Adipocyte (in vitro differentiated cells): ENCODE measurements at regions not wholly inside any gene's neighbourhood (a gene's known extent, or its start where the extent isn't known, plus 50 kb on each side); places are given as distances from the start of the nearest gene placed in this dataset.
"Not testable (repeated sequence)": the region's sequence is repeated elsewhere in the genome, so short reads cannot be mapped to it uniquely, and the experiment has no call there.

Experiments
- DNase-seq: peaks from one replicate; pipeline ENCODE4 v3.0.0-alpha.2; 2015; ENCODE audit warnings: low read depth
- H3K27me3 ChIP-seq: replicated peaks from 2 replicates; pipeline ENCODE4 v1.7.0; 2013; ENCODE audit warnings: mild to moderate bottlenecking, low read length, moderate library complexity; ENCODE audit not compliant: control insufficient read depth, insufficient read depth
- H3K36me3 ChIP-seq: 2 replicates; pipeline ENCODE4 v1.7.0; 2013; ENCODE audit warnings: low read length, mild to moderate bottlenecking, moderate library complexity; ENCODE audit not compliant: control insufficient read depth, insufficient read depth, severe bottlenecking
- H3K4me1 ChIP-seq: 2 replicates; pipeline ENCODE4 v1.7.0; 2013; ENCODE audit warnings: mild to moderate bottlenecking, low read length, moderate library complexity; ENCODE audit not compliant: control insufficient read depth, insufficient read depth
- H3K4me3 ChIP-seq: 2 replicates; pipeline ENCODE4 v1.7.0; 2013; ENCODE audit warnings: mild to moderate bottlenecking, low read length, moderate library complexity
- H3K9ac ChIP-seq: 2 replicates; pipeline ENCODE4 v1.7.0; 2013; ENCODE audit warnings: mild to moderate bottlenecking, low read length, moderate library complexity
- H3K9me3 ChIP-seq: 2 replicates; pipeline ENCODE4 v1.7.0; 2013; ENCODE audit warnings: mild to moderate bottlenecking, low read length, moderate library complexity; ENCODE audit not compliant: control insufficient read depth

GRCh38 chr16:87028481-87029320 is 288.5 kb downstream of the C16orf95 start:
- peaks cover 56% of the 10 kb centered on the region for H3K27me3 ChIP-seq
- no peaks in the 10 kb centered on the region for H3K36me3 ChIP-seq
- H3K4me3 ChIP-seq, result no peak overlapping the region
- no peak overlapping the region for H3K9ac ChIP-seq
- peaks cover 4% of the 10 kb centered on the region for H3K9me3 ChIP-seq
- no peak for DNase-seq
- H3K4me1 ChIP-seq, result no peaks in the 10 kb centered on the region

GRCh38 chr16:87032554-87032953 is 284.6 kb downstream of the C16orf95 start:
- no peaks in the 10 kb centered on the region for H3K36me3 ChIP-seq
- DNase-seq, result no peak
- peaks cover 4% of the 10 kb centered on the region for H3K9me3 ChIP-seq
- H3K4me3 ChIP-seq, result no peak overlapping the region
- no peaks in the 10 kb centered on the region for H3K4me1 ChIP-seq
- H3K27me3 ChIP-seq, result peaks cover 58% of the 10 kb centered on the region
- H3K9ac ChIP-seq, result no peak overlapping the region

GRCh38 chr16:87033021-87033471 is 284.1 kb downstream of the C16orf95 start:
- peaks cover 4% of the 10 kb centered on the region for H3K9me3 ChIP-seq
- H3K4me1 ChIP-seq, result no peaks in the 10 kb centered on the region
- peaks cover 57% of the 10 kb centered on the region for H3K27me3 ChIP-seq
- no peak overlapping the region for H3K9ac ChIP-seq
- no peak overlapping the region for H3K4me3 ChIP-seq
- no peaks in the 10 kb centered on the region for H3K36me3 ChIP-seq
- DNase-seq, result no peak

- Histone ChIP-seq H3K9ac (no peak overlapping the region), H3K4me1 (no peaks in the 10 kb centered on the region), H3K9me3 (peaks cover 4% of the 10 kb centered on the region), H3K36me3 (no peaks in the 10 kb centered on the region), H3K27me3 (peaks cover 54% of the 10 kb centered on the region), H3K4me3 (no peak overlapping the region)
- no peak for DNase-seq
These were observed 283.5 kb downstream of the C16orf95 start for GRCh38 chr16:87033541-87034300.

- Histone ChIP-seq H3K4me1 (no peaks in the 10 kb centered on the region), H3K9me3 (peaks cover 4% of the 10 kb centered on the region), H3K36me3 (no peaks in the 10 kb centered on the region), H3K9ac (no peak overlapping the region), H3K4me3 (no peak overlapping the region), H3K27me3 (peaks cover 56% of the 10 kb centered on the region)
- DNase-seq, result no peak
These were observed 282.9 kb downstream of the C16orf95 start for GRCh38 chr16:87034317-87034716.

GRCh38 chr16:87035053-87035452 is 282.1 kb downstream of the C16orf95 start:
- H3K9ac ChIP-seq, result no peak overlapping the region
- H3K36me3 ChIP-seq, result no peaks in the 10 kb centered on the region
- DNase-seq, result no peak
- peaks cover 58% of the 10 kb centered on the region for H3K27me3 ChIP-seq
- peaks cover 4% of the 10 kb centered on the region for H3K9me3 ChIP-seq
- no peaks in the 10 kb centered on the region for H3K4me1 ChIP-seq
- no peak overlapping the region for H3K4me3 ChIP-seq

GRCh38 chr16:87037012-87037411 is 280.2 kb downstream of the C16orf95 start:
- Histone ChIP-seq H3K4me1 (peaks cover 3% of the 10 kb centered on the region), H3K9ac (no peak overlapping the region), H3K27me3 (peaks cover 69% of the 10 kb centered on the region), H3K4me3 (no peak overlapping the region), H3K9me3 (no peaks in the 10 kb centered on the region), H3K36me3 (no peaks in the 10 kb centered on the region)
- no peak for DNase-seq

- not testable (repeated sequence) for H3K36me3 ChIP-seq, H3K4me1 ChIP-seq, H3K9me3 ChIP-seq, H3K9ac ChIP-seq, DNase-seq, H3K4me3 ChIP-seq
- peaks cover 65% of the 10 kb centered on the region for H3K27me3 ChIP-seq
These were observed 278.7 kb downstream of the C16orf95 start for GRCh38 chr16:87038528-87038927.

GRCh38 chr16:87040169-87041117 is 276.7 kb downstream of the C16orf95 start:
- Histone ChIP-seq H3K9ac (no peak overlapping the region), H3K27me3 (peaks cover 65% of the 10 kb centered on the region), H3K4me3 (no peak overlapping the region), H3K4me1 (peaks cover 7% of the 10 kb centered on the region), H3K36me3 (no peaks in the 10 kb centered on the region), H3K9me3 (no peaks in the 10 kb centered on the region)
- DNase-seq, result no peak

GRCh38 chr16:87041286-87041685 is 275.9 kb downstream of the C16orf95 start:
- peaks cover 7% of the 10 kb centered on the region for H3K4me1 ChIP-seq
- no peak overlapping the region for H3K4me3 ChIP-seq
- H3K9ac ChIP-seq, result no peak overlapping the region
- DNase-seq, result no peak
- H3K36me3 ChIP-seq, result no peaks in the 10 kb centered on the region
- peaks cover 72% of the 10 kb centered on the region for H3K27me3 ChIP-seq
- H3K9me3 ChIP-seq, result no peaks in the 10 kb centered on the region
